ENCODE measurements at regions not wholly inside any gene's neighbourhood (a gene's known extent, or its start where the extent isn't known, plus 50 kb on each side); places are given as distances from the start of the nearest gene placed in this dataset.

DNA sequence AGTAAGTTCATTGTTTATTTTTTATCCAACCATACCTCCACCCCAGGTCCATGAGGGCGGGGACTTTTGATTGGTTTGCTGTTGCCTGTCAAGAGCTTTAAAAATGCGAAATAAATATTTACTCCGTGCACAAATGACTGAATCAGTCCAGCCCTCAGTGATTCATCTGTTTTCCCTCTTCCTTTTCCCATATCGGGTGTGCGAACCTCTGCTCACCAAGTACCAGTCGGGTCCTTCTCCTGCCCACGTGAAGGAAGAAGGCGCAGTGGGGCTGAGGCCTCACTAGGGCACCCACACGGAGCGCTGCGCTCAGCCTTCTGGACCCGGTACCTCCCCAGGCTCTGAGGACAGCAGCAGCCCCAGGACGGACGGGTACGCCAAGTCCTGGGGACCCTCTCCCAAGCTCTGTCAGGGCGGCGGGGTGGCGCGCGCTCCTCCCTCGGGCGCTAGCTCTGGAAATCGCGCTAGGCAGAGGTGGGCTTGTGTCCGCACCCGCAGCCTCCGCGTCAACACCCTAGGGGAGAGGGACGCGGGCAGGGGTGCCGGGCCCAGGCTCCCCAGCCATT lies 70.5 kb upstream of the EPHB3 start:
- TF ChIP-seq, protein P1, sequence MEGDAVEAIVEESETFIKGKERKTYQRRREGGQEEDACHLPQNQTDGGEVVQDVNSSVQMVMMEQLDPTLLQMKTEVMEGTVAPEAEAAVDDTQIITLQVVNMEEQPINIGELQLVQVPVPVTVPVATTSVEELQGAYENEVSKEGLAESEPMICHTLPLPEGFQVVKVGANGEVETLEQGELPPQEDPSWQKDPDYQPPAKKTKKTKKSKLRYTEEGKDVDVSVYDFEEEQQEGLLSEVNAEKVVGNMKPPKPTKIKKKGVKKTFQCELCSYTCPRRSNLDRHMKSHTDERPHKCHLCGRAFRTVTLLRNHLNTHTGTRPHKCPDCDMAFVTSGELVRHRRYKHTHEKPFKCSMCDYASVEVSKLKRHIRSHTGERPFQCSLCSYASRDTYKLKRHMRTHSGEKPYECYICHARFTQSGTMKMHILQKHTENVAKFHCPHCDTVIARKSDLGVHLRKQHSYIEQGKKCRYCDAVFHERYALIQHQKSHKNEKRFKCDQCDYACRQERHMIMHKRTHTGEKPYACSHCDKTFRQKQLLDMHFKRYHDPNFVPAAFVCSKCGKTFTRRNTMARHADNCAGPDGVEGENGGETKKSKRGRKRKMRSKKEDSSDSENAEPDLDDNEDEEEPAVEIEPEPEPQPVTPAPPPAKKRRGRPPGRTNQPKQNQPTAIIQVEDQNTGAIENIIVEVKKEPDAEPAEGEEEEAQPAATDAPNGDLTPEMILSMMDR (IDR thresholded peaks at IDR 0.05) = no peak
- TF ChIP-seq POLR2A (IDR thresholded peaks at IDR 0.05) = no peak
- H3K4me3 ChIP-seq = no peak overlapping the region
- DNase-seq = no peak
- H3K4me1 ChIP-seq = no peaks in the 10 kb centered on the region
- H3K27me3 ChIP-seq = peaks cover 0 to 3% of the 10 kb centered on the region in 2 donors
- H3K36me3 ChIP-seq = no peaks in the 10 kb centered on the region
- no peaks in the 10 kb centered on the region for H3K9me3 ChIP-seq
- intact Hi-C loops (cut with DNase I; ENCODE audit: low total_unique reads) = no loop called here
- H3K27ac ChIP-seq = no peak overlapping the region

DNA sequence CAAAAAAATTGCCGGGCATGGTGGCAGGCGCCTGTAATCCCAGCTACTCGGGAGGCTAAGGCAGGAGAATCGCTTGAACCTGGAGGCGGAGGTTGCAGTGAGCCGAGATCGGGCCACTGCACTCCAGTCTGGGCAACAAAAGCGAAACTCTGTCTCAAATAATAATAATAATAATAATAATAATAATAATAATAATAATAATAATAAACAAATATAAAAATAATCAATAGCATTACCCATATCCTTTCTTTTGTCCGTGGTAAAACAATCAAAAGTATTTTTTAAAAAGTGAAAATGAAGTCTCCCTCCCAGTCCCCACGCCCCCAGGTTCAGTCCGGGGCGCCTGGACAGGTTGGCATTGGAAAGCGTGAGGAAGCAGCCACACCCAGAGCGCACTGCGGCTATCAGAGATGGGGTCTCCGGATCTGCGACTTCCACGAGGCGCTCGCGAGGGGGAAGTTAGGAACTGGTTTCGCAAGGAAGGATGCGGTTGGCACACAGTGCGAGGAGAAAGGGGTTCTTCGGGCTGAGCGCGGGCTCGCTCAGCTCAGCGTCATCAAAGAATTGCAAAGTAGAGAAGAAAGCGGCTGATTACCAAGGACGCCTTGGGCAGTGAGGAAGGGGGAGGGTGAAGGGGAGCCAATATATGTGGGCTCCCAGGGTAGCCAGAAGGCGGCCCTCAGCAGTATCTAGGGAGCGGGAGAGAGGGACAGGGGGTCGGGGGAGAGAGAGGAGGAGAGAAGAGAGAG lies 69.5 kb upstream of the EPHB3 start:
- DNase-seq = peak in 1 of 2 donors; percentile 25
- intact Hi-C loops (cut with DNase I; ENCODE audit: low total_unique reads) = no loop called here
- Histone ChIP-seq H3K36me3 (no peaks in the 10 kb centered on the region), H3K4me3 (no peak overlapping the region), H3K9me3 (no peaks in the 10 kb centered on the region), H3K27ac (no peak overlapping the region), H3K4me1 (no peaks in the 10 kb centered on the region), H3K27me3 (peaks cover 0 to 3% of the 10 kb centered on the region in 2 donors)
- TF ChIP-seq, protein P1 (IDR thresholded peaks at IDR 0.05) = no peak
- no peak for TF ChIP-seq POLR2A (IDR thresholded peaks at IDR 0.05)

DNA sequence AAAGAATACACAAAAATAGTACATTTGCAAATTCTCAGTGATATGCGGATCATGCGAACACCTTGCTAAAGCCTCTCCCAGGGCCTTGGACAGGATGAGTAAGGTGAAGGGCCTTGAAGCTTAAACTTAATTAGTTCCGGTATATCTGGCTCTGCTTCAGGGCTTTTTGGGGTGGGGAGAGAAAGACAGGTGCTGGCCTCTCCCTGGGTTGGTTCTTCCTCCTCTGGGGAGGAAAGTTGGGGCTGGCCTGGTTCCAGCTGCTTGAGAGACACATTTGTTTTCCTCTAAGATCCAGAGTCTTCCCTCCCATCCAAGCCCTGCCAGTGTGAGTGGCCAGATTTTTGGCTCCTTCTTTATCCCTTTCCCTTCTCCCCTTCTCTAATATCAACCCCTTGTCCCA lies 64.7 kb upstream of the EPHB3 start:
- H3K4me3 ChIP-seq = no peak overlapping the region
- TF ChIP-seq, protein P1 (IDR thresholded peaks at IDR 0.05) = no peak
- no peak for TF ChIP-seq POLR2A (IDR thresholded peaks at IDR 0.05)
- no peaks in the 10 kb centered on the region for H3K4me1 ChIP-seq
- intact Hi-C loops (cut with DNase I; ENCODE audit: low total_unique reads) = no loop called here
- DNase-seq = no peak
- no peaks in the 10 kb centered on the region for H3K36me3 ChIP-seq
- H3K27me3 ChIP-seq = no peaks in the 10 kb centered on the region
- no peaks in the 10 kb centered on the region for H3K9me3 ChIP-seq
- H3K27ac ChIP-seq = no peak overlapping the region

DNA sequence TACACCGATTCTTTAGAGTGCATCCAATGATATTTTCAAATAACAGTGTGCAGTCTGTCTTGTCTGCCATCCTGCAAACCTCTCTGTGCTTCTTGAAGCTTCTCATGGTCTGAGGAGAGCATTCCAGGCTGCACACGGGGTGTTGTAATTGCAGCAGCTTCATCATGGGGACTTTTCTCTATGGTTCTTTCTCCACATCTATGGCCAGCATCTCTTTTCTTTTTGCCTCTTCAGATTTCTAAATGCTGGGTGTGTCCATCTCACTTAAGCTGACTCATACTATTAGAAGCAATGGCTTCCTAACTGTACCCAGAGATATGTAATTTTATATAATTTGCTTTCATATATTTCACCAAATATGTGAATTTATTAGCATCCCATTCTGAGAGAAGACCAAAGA lies 63.8 kb upstream of the EPHB3 start:
- no peak overlapping the region for H3K4me3 ChIP-seq
- intact Hi-C loops (cut with DNase I; ENCODE audit: low total_unique reads) = no loop called here
- H3K27me3 ChIP-seq = no peaks in the 10 kb centered on the region
- no peak overlapping the region for H3K27ac ChIP-seq
- H3K9me3 ChIP-seq = no peaks in the 10 kb centered on the region
- no peak for TF ChIP-seq POLR2A (IDR thresholded peaks at IDR 0.05)
- TF ChIP-seq, protein P1 (IDR thresholded peaks at IDR 0.05) = no peak
- no peaks in the 10 kb centered on the region for H3K36me3 ChIP-seq
- no peaks in the 10 kb centered on the region for H3K4me1 ChIP-seq
- DNase-seq = no peak

DNA sequence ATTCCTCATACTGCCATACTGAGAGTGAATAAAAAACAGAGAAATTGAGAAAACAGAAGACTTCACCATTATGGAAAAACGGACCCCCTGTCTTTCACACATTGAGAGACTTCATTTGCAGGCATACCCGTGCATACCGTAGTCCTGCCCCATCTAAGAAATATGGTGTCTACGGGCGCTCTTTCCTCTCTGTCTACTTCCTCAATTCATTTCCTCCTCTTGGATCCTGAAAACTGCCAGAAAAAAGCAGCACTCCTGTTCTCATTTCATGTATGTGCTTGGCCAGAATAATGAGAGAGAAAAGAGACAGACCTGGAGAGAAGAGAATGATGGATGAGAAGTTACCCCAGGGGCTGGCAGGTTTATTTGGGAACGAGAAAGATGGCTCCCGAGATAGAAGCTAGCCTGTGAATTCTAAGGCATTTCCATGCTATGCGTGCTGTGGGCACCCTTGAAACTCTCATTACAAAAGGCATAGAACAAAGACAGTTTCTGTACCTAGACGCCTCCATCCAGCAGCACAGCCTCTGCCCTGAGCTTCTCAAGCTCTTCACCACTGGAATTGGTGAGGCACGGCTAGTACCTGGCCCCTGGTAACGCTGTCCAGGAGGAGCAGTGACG lies 62.5 kb upstream of the EPHB3 start:
- Histone ChIP-seq H3K36me3 (no peaks in the 10 kb centered on the region), H3K27ac (no peak overlapping the region), H3K4me3 (no peak overlapping the region), H3K27me3 (no peaks in the 10 kb centered on the region), H3K4me1 (no peaks in the 10 kb centered on the region), H3K9me3 (no peaks in the 10 kb centered on the region)
- intact Hi-C loops (cut with DNase I; ENCODE audit: low total_unique reads) = no loop called here
- TF ChIP-seq POLR2A (IDR thresholded peaks at IDR 0.05) = no peak
- TF ChIP-seq, protein P1 (IDR thresholded peaks at IDR 0.05) = no peak
- DNase-seq = no peak
